NT2/D1 (cell line): ENCODE measurements at regions not wholly inside any gene's neighbourhood (a gene's known extent, or its start where the extent isn't known, plus 50 kb on each side); places are given as distances from the start of the nearest gene placed in this dataset.

Experiments used
- YY1 ChIP-seq: IDR thresholded peaks from 2 replicates; pipeline ENCODE4 v1.6.1; 2011; ENCODE audit not compliant: insufficient read length, insufficient read depth
- ZNF274 ChIP-seq: IDR thresholded peaks from 2 replicates; pipeline ENCODE4 v1.6.1; 2011; ENCODE audit warnings: mild to moderate bottlenecking, low read depth, low read length

DNA sequence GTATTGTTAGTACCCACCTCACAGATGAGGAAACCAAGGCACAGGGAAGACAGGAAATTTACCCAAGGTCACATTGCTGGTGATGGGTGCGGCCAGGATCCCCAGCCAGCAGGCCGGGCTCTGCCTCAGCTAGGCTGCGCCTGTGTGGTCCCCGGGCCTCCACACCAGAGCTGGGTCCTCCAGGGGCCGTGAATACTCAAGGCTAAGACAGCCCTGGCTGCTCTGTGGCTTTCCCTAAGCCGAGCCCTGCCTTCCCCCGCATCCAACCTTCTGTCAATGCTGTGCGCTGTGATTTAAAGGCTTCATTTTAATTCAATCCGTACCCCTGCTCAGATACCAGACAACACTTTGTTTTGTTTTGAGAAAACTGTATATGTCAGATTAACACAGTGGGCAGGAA lies 246.7 kb downstream of the TTLL2 start:
- TF ChIP-seq YY1 (no peak), ZNF274 (no peak)
